OCI-LY7 (cell line): ENCODE measurements at regions not wholly inside any gene's neighbourhood (a gene's known extent, or its start where the extent isn't known, plus 50 kb on each side); places are given as distances from the start of the nearest gene placed in this dataset.

ENCODE experiments used
- BruUV-seq: library from RNA; stranded (reverse); fragments of 400-500 nt; replicated peaks from 2 replicates; lab custom pipeline; 2021; lab: Mats Ljungman, UMichigan
- CTCF ChIA-PET: fragments of 300-600 bp; sonication (Branson Sonifier 250); formaldehyde crosslinking; loops from one replicate; lab custom pipeline; 2022; ENCODE audit warnings: antibody characterized with exemption; ENCODE audit not compliant: unreplicated experiment; lab: Charles Lee
- POLR2A ChIA-PET: fragments of 300-600 bp; sonication (Branson Sonifier 250); formaldehyde crosslinking; loops from one replicate; lab custom pipeline; 2022; ENCODE audit warnings: antibody characterized with exemption; lab: Charles Lee
- DNase-seq: peaks from one replicate; pipeline ENCODE4 v3.0.0-alpha.2; 2015; ENCODE audit warnings: low spot score
- H2AFZ ChIP-seq: fragments of 200-600 bp; sonication (generic), shearing (Covaris generic); 2 replicates; pipeline ENCODE4 v1.6.1; 2014; ENCODE audit warnings: mild to moderate bottlenecking, antibody characterized with exemption, low read length, moderate library complexity
- H3K27ac ChIP-seq: fragments of 200-600 bp; sonication (generic); 2 replicates; pipeline ENCODE4 v1.5.1; 2014; ENCODE audit warnings: mixed run types, low read depth, mild to moderate bottlenecking, moderate library complexity, low read length, inconsistent platforms; ENCODE audit not compliant: poor library complexity, severe bottlenecking
- H3K36me3 ChIP-seq: fragments of 200-600 bp; sonication (generic); 2 replicates; pipeline ENCODE4 v1.6.1; 2014; ENCODE audit warnings: mild to moderate bottlenecking, antibody characterized with exemption, low read length, moderate library complexity, mixed read lengths; ENCODE audit not compliant: insufficient read depth
- H3K4me1 ChIP-seq: fragments of 200-600 bp; sonication (generic); 2 replicates; pipeline ENCODE4 v1.5.1; 2014; ENCODE audit warnings: mild to moderate bottlenecking, low read length; ENCODE audit not compliant: insufficient read depth, poor library complexity, severe bottlenecking
- H3K4me2 ChIP-seq: fragments of 200-600 bp; sonication (generic); 2 replicates; pipeline ENCODE4 v1.6.1; 2014; ENCODE audit warnings: mild to moderate bottlenecking, low read length
- H3K4me3 ChIP-seq: fragments of 200-600 bp; sonication (generic); 2 replicates; pipeline ENCODE4 v1.5.1; 2014; ENCODE audit warnings: mild to moderate bottlenecking, low read depth, low read length; ENCODE audit not compliant: poor library complexity, severe bottlenecking
- H3K79me2 ChIP-seq: fragments of 200-600 bp; sonication (generic); 2 replicates; pipeline ENCODE4 v1.6.1; 2016; ENCODE audit warnings: low read depth, mild to moderate bottlenecking, low read length, moderate library complexity, mixed read lengths; ENCODE audit not compliant: insufficient read depth
- H3K9me2 ChIP-seq: fragments of 200-600 bp; sonication (generic); 2 replicates; pipeline ENCODE4 v1.6.1; 2016; ENCODE audit warnings: mild to moderate bottlenecking, low read length, mixed read lengths; ENCODE audit not compliant: insufficient read depth
- H3K9me3 ChIP-seq: fragments of 200-600 bp; sonication (generic); 2 replicates; pipeline ENCODE4 v1.6.1; 2014; ENCODE audit warnings: mild to moderate bottlenecking, mixed run types, low read length, mixed read lengths
- H4K20me1 ChIP-seq: fragments of 200-600 bp; sonication (generic); 2 replicates; pipeline ENCODE4 v1.6.1; 2014; ENCODE audit warnings: mild to moderate bottlenecking, antibody characterized with exemption, low read length, moderate library complexity, mixed read lengths; ENCODE audit not compliant: insufficient read depth
- EZH2phosphoT487 ChIP-seq: fragments of 200-600 bp; sonication (generic); IDR thresholded peaks from 2 replicates; pipeline ENCODE4 v1.6.1; 2018; ENCODE audit warnings: low read depth, borderline replicate concordance, mild to moderate bottlenecking, mixed run types, antibody characterized with exemption, low read length, moderate library complexity, mixed read lengths
- intact Hi-C: fragments of 100-400 bp; cut with micrococcal nuclease; formaldehyde crosslinking; loops from one replicate; pipeline ENCODE4 v1.10.0; 2022; ENCODE audit not compliant: unreplicated experiment
- TF ChIP-seq, protein P1 (sequence below): fragments of 200-600 bp; sonication (generic); conservative IDR thresholded peaks from 2 replicates; pipeline ENCODE4 v1.5.1; 2014; ENCODE audit warnings: mild to moderate bottlenecking, antibody characterized with exemption, low read length, moderate library complexity, mixed read lengths

- Histone ChIP-seq H4K20me1 (no peaks in the 10 kb centered on the region), H3K4me2 (no peak overlapping the region), H3K9me2 (no peaks in the 10 kb centered on the region), H3K4me3 (no peak overlapping the region), H3K79me2 (no peaks in the 10 kb centered on the region), H3K36me3 (no peaks in the 10 kb centered on the region), H3K4me1 (no peaks in the 10 kb centered on the region), H3K9me3 (no peaks in the 10 kb centered on the region), H2AFZ (no peak overlapping the region), H3K27ac (no peak overlapping the region)
- CTCF ChIA-PET: no interaction called here
- intact Hi-C loops: no loop called here
- POLR2A ChIA-PET: no interaction called here
- TF ChIP-seq EZH2phosphoT487: no peak
- TF ChIP-seq, protein P1, sequence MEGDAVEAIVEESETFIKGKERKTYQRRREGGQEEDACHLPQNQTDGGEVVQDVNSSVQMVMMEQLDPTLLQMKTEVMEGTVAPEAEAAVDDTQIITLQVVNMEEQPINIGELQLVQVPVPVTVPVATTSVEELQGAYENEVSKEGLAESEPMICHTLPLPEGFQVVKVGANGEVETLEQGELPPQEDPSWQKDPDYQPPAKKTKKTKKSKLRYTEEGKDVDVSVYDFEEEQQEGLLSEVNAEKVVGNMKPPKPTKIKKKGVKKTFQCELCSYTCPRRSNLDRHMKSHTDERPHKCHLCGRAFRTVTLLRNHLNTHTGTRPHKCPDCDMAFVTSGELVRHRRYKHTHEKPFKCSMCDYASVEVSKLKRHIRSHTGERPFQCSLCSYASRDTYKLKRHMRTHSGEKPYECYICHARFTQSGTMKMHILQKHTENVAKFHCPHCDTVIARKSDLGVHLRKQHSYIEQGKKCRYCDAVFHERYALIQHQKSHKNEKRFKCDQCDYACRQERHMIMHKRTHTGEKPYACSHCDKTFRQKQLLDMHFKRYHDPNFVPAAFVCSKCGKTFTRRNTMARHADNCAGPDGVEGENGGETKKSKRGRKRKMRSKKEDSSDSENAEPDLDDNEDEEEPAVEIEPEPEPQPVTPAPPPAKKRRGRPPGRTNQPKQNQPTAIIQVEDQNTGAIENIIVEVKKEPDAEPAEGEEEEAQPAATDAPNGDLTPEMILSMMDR: no peak
- DNase-seq: no peak
- BruUV-seq: no TSS peak
These were observed 415.2 kb upstream of the KCNH7 start for GRCh38 chr2:163253621-163254285.

GRCh38 chr2:163252199-163252598 is 413.6 kb upstream of the KCNH7 start:
- Histone ChIP-seq H3K79me2 (no peaks in the 10 kb centered on the region), H4K20me1 (no peaks in the 10 kb centered on the region), H3K9me2 (no peaks in the 10 kb centered on the region), H2AFZ (no peak overlapping the region), H3K4me3 (no peak overlapping the region), H3K9me3 (no peaks in the 10 kb centered on the region), H3K27ac (no peak overlapping the region), H3K4me2 (no peak overlapping the region), H3K36me3 (no peaks in the 10 kb centered on the region), H3K4me1 (no peaks in the 10 kb centered on the region)
- intact Hi-C loops: no loop called here
- TF ChIP-seq, protein P1: no peak
- no peak for TF ChIP-seq EZH2phosphoT487
- POLR2A ChIA-PET: interaction anchor here (0.7 kb wide), 1 partner anchor 8 kb away, joined by 4 read pairs; no protein-coding TSS in a partner anchor
- CTCF ChIA-PET: no interaction called here
- BruUV-seq: no TSS peak
- no peak for DNase-seq
